ENCODE measurements at regions not wholly inside any gene's neighbourhood (a gene's known extent, or its start where the extent isn't known, plus 50 kb on each side); places are given as distances from the start of the nearest gene placed in this dataset.

DNA sequence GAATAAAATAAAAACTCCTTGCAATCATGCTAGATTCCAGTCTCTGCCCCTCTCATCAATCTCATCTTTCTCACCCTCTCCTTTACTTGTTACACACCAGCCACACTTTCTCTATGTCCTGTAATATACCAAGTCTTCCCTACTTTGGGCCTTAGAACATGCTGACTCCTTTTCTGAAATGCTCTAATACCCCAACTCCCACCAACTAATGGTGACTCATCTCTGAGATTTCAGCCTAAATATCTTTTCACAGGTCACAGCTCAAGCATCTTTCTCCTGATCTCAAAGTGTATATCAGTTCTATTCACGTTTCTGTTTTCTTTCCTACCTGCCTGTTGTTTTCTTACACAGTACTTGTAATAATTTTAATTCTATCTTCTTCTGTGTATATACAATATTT, 378.9 kb upstream of the PRICKLE1 start:
- no peak for ATAC-seq
- Histone ChIP-seq H3K4me3 (no peak overlapping the region), H3K9me3 (no peaks in the 10 kb centered on the region), H3K27me3 (no peaks in the 10 kb centered on the region), H3K4me1 (no peaks in the 10 kb centered on the region), H3K36me3 (no peaks in the 10 kb centered on the region), H3K27ac (no peak overlapping the region)
- FAIRE-seq, result no peak
- WGBS, 2 donors, result 76 to 78% methylated on average over 1 of the region's 1 CpG
- intact Hi-C loops (cut with DNase I), result no loop called here
- TF ChIP-seq, protein P1, sequence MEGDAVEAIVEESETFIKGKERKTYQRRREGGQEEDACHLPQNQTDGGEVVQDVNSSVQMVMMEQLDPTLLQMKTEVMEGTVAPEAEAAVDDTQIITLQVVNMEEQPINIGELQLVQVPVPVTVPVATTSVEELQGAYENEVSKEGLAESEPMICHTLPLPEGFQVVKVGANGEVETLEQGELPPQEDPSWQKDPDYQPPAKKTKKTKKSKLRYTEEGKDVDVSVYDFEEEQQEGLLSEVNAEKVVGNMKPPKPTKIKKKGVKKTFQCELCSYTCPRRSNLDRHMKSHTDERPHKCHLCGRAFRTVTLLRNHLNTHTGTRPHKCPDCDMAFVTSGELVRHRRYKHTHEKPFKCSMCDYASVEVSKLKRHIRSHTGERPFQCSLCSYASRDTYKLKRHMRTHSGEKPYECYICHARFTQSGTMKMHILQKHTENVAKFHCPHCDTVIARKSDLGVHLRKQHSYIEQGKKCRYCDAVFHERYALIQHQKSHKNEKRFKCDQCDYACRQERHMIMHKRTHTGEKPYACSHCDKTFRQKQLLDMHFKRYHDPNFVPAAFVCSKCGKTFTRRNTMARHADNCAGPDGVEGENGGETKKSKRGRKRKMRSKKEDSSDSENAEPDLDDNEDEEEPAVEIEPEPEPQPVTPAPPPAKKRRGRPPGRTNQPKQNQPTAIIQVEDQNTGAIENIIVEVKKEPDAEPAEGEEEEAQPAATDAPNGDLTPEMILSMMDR (IDR thresholded peaks at IDR 0.05), result no peak
- no peak for DNase-seq

DNA sequence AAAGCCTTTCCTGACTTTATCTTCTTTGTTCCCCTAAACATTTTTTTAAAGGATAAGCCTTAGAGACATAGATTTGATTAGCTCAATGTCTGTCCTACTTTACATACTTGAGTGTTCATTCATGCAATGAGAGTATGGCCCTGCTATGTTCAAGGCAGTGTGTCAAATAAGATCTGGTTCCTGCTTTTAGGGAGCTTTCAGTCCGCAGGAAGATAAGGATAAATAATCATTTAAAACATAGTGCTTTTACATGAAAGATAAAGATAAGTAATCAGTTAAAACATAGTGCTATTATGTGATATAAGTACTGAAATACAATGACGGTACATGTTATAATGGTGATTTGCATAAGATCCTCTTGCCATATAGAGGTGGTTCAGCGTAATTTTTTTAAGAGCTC, 378.3 kb upstream of the PRICKLE1 start:
- no peak overlapping the region for H3K4me3 ChIP-seq
- no peak for DNase-seq
- no peaks in the 10 kb centered on the region for H3K9me3 ChIP-seq
- WGBS, 2 donors, result 75 to 79% methylated on average over 3 of the region's 3 CpGs
- H3K4me1 ChIP-seq, result no peaks in the 10 kb centered on the region
- no peaks in the 10 kb centered on the region for H3K27me3 ChIP-seq
- no peaks in the 10 kb centered on the region for H3K36me3 ChIP-seq
- FAIRE-seq, result no peak
- intact Hi-C loops (cut with DNase I), result no loop called here
- TF ChIP-seq, protein P1 (IDR thresholded peaks at IDR 0.05), result no peak
- ATAC-seq, result no peak
- no peak overlapping the region for H3K27ac ChIP-seq

DNA sequence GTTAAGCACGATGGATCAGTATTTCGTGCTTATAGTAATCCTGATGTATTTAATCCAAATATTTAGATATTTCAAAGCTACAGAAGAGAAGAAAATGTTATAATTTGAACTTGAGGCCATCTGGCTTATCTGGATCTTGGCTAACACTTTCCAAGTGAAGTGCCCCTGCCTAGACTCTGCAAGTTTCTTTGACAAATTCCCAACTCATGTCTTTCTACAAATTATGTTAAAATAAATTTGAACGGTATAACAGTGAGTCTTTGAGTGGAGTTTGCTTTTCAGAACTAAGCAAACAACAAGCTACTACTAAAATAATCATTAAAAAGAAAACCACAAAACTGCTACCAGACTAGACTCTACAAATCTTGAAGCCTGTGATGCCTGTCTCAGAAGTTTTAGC, 374.4 kb upstream of the PRICKLE1 start:
- ATAC-seq (no peak), DNase-seq (no peak), FAIRE-seq (no peak)
- TF ChIP-seq, protein P1 (IDR thresholded peaks at IDR 0.05), result no peak
- 58 to 63% methylated on average over 3 of the region's 3 CpGs for WGBS, 2 donors
- Histone ChIP-seq H3K4me1 (no peaks in the 10 kb centered on the region), H3K36me3 (no peaks in the 10 kb centered on the region), H3K9me3 (no peaks in the 10 kb centered on the region), H3K27me3 (no peaks in the 10 kb centered on the region), H3K27ac (no peak overlapping the region), H3K4me3 (no peak overlapping the region)
- intact Hi-C loops (cut with DNase I), result no loop called here

DNA sequence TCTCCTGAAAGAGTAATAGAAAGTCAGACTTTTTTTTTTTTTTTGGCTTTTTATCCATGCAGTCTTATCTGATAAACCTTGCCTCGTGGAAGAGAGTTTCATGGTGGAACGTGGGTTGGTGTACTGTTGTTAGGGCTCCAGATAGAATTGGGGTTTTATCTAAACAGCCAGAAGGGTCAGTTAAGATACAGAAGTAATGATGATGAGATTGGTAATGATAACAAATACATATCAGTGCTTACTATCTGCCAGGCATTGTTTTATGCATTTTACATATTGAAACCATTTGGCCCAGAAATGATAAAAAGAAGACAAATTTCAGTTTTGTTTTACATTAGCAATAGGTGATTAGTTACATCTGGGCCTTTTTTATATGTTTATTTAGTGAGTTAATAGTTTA, 372.8 kb upstream of the PRICKLE1 start:
- TF ChIP-seq, protein P1 (IDR thresholded peaks at IDR 0.05), result no peak
- Histone ChIP-seq H3K4me3 (no peak overlapping the region), H3K4me1 (no peaks in the 10 kb centered on the region), H3K27me3 (no peaks in the 10 kb centered on the region), H3K36me3 (no peaks in the 10 kb centered on the region), H3K27ac (no peak overlapping the region), H3K9me3 (no peaks in the 10 kb centered on the region)
- FAIRE-seq (no peak), ATAC-seq (no peak), DNase-seq (no peak)
- intact Hi-C loops (cut with DNase I), result no loop called here
- 61 to 74% methylated on average over 2 of the region's 2 CpGs for WGBS, 2 donors

DNA sequence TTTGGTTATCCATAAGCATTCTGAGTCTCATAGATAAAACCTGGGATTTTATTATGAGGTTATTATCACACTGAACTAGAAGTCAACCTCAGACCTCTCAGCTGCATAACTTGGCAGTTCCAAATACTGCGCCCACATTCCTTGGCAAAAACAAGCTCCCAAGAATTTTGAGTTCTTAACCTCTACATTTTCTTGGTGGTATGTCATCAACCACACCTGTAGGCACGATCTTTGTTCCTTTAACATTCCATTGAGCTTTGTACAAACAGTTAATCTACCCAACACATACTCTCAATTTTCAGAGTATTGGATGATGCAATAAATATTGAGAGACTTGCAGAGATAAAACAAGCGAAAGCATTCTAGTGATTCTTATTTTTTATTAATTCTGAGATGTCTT, 371.8 kb upstream of the PRICKLE1 start:
- 48 to 56% methylated on average over 3 of the region's 3 CpGs for WGBS, 2 donors
- H3K9me3 ChIP-seq, result no peaks in the 10 kb centered on the region
- no peak overlapping the region for H3K27ac ChIP-seq

More for the DNA sequence above, 371.8 kb upstream of the PRICKLE1 start:
- TF ChIP-seq, protein P1 (IDR thresholded peaks at IDR 0.05), result no peak
- ATAC-seq (peak; percentile 68 to 84 (median 73)), FAIRE-seq (no peak), DNase-seq (peak in 2 of 6 donors; percentile 4 to 12)
- Histone ChIP-seq H3K36me3 (no peaks in the 10 kb centered on the region), H3K27me3 (no peaks in the 10 kb centered on the region), H3K4me3 (no peak overlapping the region), H3K4me1 (no peaks in the 10 kb centered on the region)
- intact Hi-C loops (cut with DNase I), result no loop called here
